Endothelial cell of umbilical vein (primary cell): ENCODE measurements at regions not wholly inside any gene's neighbourhood (a gene's known extent, or its start where the extent isn't known, plus 50 kb on each side); places are given as distances from the start of the nearest gene placed in this dataset.

Experiments used
- BruUV-seq: library from RNA; stranded (reverse); fragments of 400-500 nt; replicated peaks from 2 replicates; lab custom pipeline; 2021; lab: Mats Ljungman, UMichigan
- CTCF ChIA-PET: fragments of 300-600, 350-600 bp; sonication (Branson Sonifier 250); formaldehyde crosslinking; loops from one replicate; lab custom pipeline; 2021; ENCODE audit warnings: antibody characterized with exemption, inconsistent platforms; lab: Charles Lee
- POLR2A ChIA-PET: fragments of 300-600, 350-600 bp; sonication (Branson Sonifier 250); formaldehyde crosslinking; loops from one replicate; lab custom pipeline; 2021; ENCODE audit warnings: antibody characterized with exemption, inconsistent platforms; lab: Charles Lee
- DNase-seq: peaks from one replicate; pipeline ENCODE4 v3.0.0-alpha.2; 2011; ENCODE audit warnings: low read depth, low spot score
- FAIRE-seq: peaks from 2 replicates; lab custom pipeline; 2011; peaks lifted over from hg19 to GRCh38; lab: Jason Lieb, UNC
- H2AFZ ChIP-seq: 2 replicates; pipeline ENCODE4 v1.6.0; 2012; ENCODE audit warnings: low read depth, low read length, control low read depth, inconsistent platforms
- H3K27ac ChIP-seq: 2 replicates; pipeline ENCODE4 v1.5.1; 2011; ENCODE audit warnings: low read depth, mild to moderate bottlenecking, control low read depth, low read length, moderate library complexity; ENCODE audit not compliant: insufficient read depth
- H3K27me3 ChIP-seq, 2 experiments: 2 replicates each; pipeline versions ENCODE4 v1.6.0 to v1.6.1; 2011; ENCODE audit warnings: low read length in 2 of 2, mixed read lengths in 1 of 2; ENCODE audit not compliant: control insufficient read depth in 2 of 2, insufficient read depth in 2 of 2
- H3K36me3 ChIP-seq, 2 experiments: 2 replicates in 1 of 2; 3 replicates in 1 of 2; pipeline ENCODE4 v1.5.1; 2011; ENCODE audit warnings: low read length in 2 of 2, mild to moderate bottlenecking in 1 of 2, moderate library complexity in 1 of 2; ENCODE audit not compliant: control insufficient read depth in 2 of 2, insufficient read depth in 2 of 2; ENCODE audit errors: extremely low read depth in 1 of 2
- H3K4me1 ChIP-seq: 3 replicates; pipeline ENCODE4 v1.5.1; 2011; ENCODE audit warnings: mild to moderate bottlenecking, low read length; ENCODE audit not compliant: control insufficient read depth, insufficient read depth; ENCODE audit errors: extremely low read depth
- H3K4me2 ChIP-seq: 2 replicates; pipeline ENCODE4 v1.6.1; 2011; ENCODE audit warnings: low read length, control low read depth, mixed read lengths; ENCODE audit not compliant: insufficient read depth
- H3K4me3 ChIP-seq, 3 experiments: fragments of 200-600 bp in 1 of 3; sonication (generic), shearing (Covaris generic) in 1 of 3; replicated peaks in 1 of 3; 2 replicates each; pipeline ENCODE4 v1.5.1; 2011 to 2016; ENCODE audit warnings: control low read depth in 3 of 3, low read length in 3 of 3, mild to moderate bottlenecking in 2 of 3, inconsistent platforms in 1 of 3, low read depth in 1 of 3, moderate library complexity in 1 of 3; ENCODE audit not compliant: insufficient read depth in 1 of 3
- H3K79me2 ChIP-seq: 2 replicates; pipeline ENCODE4 v1.6.0; 2012; ENCODE audit warnings: low read length, inconsistent platforms; ENCODE audit not compliant: control insufficient read depth, insufficient read depth
- H3K9ac ChIP-seq: replicated peaks from 2 replicates; pipeline ENCODE3; 2011; ENCODE audit warnings: low read length, control low read depth; ENCODE audit not compliant: insufficient read depth; ENCODE audit errors: extremely low read depth
- H3K9me1 ChIP-seq: replicated peaks from 3 replicates; pipeline ENCODE4 v1.6.0; 2011; ENCODE audit warnings: mild to moderate bottlenecking, low read length; ENCODE audit not compliant: control insufficient read depth, insufficient read depth; ENCODE audit errors: extremely low read depth
- H3K9me3 ChIP-seq: replicated peaks from 2 replicates; pipeline ENCODE4 v1.5.1; 2012; ENCODE audit warnings: low read length, inconsistent platforms; ENCODE audit not compliant: control insufficient read depth, insufficient read depth
- H4K20me1 ChIP-seq: replicated peaks from 2 replicates; pipeline ENCODE3; 2011; ENCODE audit warnings: mild to moderate bottlenecking, low read length; ENCODE audit not compliant: control insufficient read depth, insufficient read depth; ENCODE audit errors: extremely low read depth
- CTCF ChIP-seq, 2 donors: IDR thresholded peaks; 1 replicate in 1 of 2; 2 replicates in 1 of 2; pipeline ENCODE4 v1.5.1; 2011; ENCODE audit warnings: low read length in 2 of 2, mild to moderate bottlenecking in 2 of 2, moderate library complexity in 2 of 2, control low read depth in 1 of 2, inconsistent platforms in 1 of 2, low read depth in 1 of 2; ENCODE audit not compliant: insufficient read depth in 1 of 2; ENCODE audit errors: extremely low read depth in 1 of 2
- EZH2 ChIP-seq: IDR thresholded peaks from 2 replicates; pipeline ENCODE4 v1.6.1; 2012; ENCODE audit warnings: borderline replicate concordance, low read depth, mild to moderate bottlenecking, moderate library complexity, low read length, inconsistent platforms; ENCODE audit not compliant: severe bottlenecking
- FOS ChIP-seq: IDR thresholded peaks from 2 replicates; pipeline ENCODE4 v1.6.1; 2011; ENCODE audit warnings: mild to moderate bottlenecking, low read length, moderate library complexity, borderline replicate concordance; ENCODE audit not compliant: insufficient read depth
- GATA2 ChIP-seq: IDR thresholded peaks from 2 replicates; pipeline ENCODE4 v1.7.0; 2011; ENCODE audit warnings: low read depth, mild to moderate bottlenecking, moderate library complexity, mixed read lengths, low read length; ENCODE audit not compliant: insufficient read length, insufficient read depth
- JUN ChIP-seq: IDR thresholded peaks from 2 replicates; pipeline ENCODE4 v1.6.1; 2011; ENCODE audit warnings: borderline replicate concordance, low read depth; ENCODE audit not compliant: insufficient read length, insufficient read depth
- MAX ChIP-seq: IDR thresholded peaks from 2 replicates; pipeline ENCODE4 v1.6.1; 2011; ENCODE audit not compliant: insufficient read depth, insufficient read length
- MYC ChIP-seq: IDR thresholded peaks from one replicate; pipeline ENCODE4 v1.6.1; 2011; ENCODE audit warnings: mild to moderate bottlenecking, low read depth, low read length
- POLR2A ChIP-seq: IDR thresholded peaks from 2 replicates; pipeline ENCODE4 v1.6.1; 2012; ENCODE audit warnings: low read depth, mild to moderate bottlenecking, control low read depth, low read length
- POLR2AphosphoS5 ChIP-seq: IDR thresholded peaks from 2 replicates; pipeline ENCODE4 v1.6.1; 2012; ENCODE audit warnings: low read depth, mild to moderate bottlenecking, control low read depth, low read length, moderate library complexity; ENCODE audit not compliant: insufficient read depth
- dilution Hi-C: fragments of 300-500 bp; cut with MboI; formaldehyde crosslinking; loops from one replicate; pipeline ENCODE4 v1.15.0; 2019; ENCODE audit warnings: low sequenced_read_pairs; ENCODE audit not compliant: extremely low pct_ligation_motif_present
- intact Hi-C: fragments of 100-400 bp; cut with micrococcal nuclease; formaldehyde crosslinking; loops from one replicate; pipeline ENCODE4 v1.10.0; 2022

- intact Hi-C loops: no loop called here
- no peak overlapping the region for H2AFZ ChIP-seq
- no peaks in the 10 kb centered on the region for H3K36me3 ChIP-seq
- H3K79me2 ChIP-seq: no peaks in the 10 kb centered on the region
- H3K4me2 ChIP-seq: no peak overlapping the region
- CTCF ChIA-PET: interaction anchor here (1.5 kb wide), 1 partner anchor 11 kb away, joined by 7 read pairs; no protein-coding TSS in a partner anchor
- no TSS peak for BruUV-seq
- H3K27me3 ChIP-seq: no peaks in the 10 kb centered on the region
- H3K9me1 ChIP-seq: no peaks in the 10 kb centered on the region
- no peak overlapping the region for H3K27ac ChIP-seq
- no peak for FAIRE-seq
- dilution Hi-C loops: no loop called here
- TF ChIP-seq CTCF (IDR thresholded peaks at IDR 0.05; ENCODE audit: extremely low read depth in 1 of 2, insufficient read depth in 1 of 2, low read depth in 1 of 2, low read length in 2 of 2) (no peak), MAX (no peak), MYC (no peak), POLR2A (no peak), JUN (no peak), POLR2AphosphoS5 (no peak)
- POLR2A ChIA-PET: no interaction called here
- no peaks in the 10 kb centered on the region for H3K4me1 ChIP-seq
- no peaks in the 10 kb centered on the region for H4K20me1 ChIP-seq
- DNase-seq: no peak
- H3K4me3 ChIP-seq: no peak overlapping the region
- H3K9me3 ChIP-seq: no peaks in the 10 kb centered on the region
- H3K9ac ChIP-seq: no peak overlapping the region
Measured at GRCh38 chr1:184910691-184911091, 63.6 kb downstream of the NIBAN1 start.

GRCh38 chr1:184910005-184910404 is 64.3 kb downstream of the NIBAN1 start:
- H3K4me3 ChIP-seq: no peak overlapping the region
- H3K79me2 ChIP-seq: no peaks in the 10 kb centered on the region
- H3K9me1 ChIP-seq: no peaks in the 10 kb centered on the region
- H2AFZ ChIP-seq: no peak overlapping the region
- no peaks in the 10 kb centered on the region for H3K4me1 ChIP-seq
- dilution Hi-C loops: no loop called here
- no peak overlapping the region for H3K4me2 ChIP-seq
- BruUV-seq: no TSS peak
- intact Hi-C loops: no loop called here
- TF ChIP-seq EZH2 (no peak), CTCF (IDR thresholded peaks at IDR 0.05; ENCODE audit: extremely low read depth in 1 of 2, insufficient read depth in 1 of 2, low read depth in 1 of 2, low read length in 2 of 2) (no peak), POLR2AphosphoS5 (no peak), MYC (no peak), FOS (no peak), JUN (no peak), GATA2 (no peak), MAX (no peak), POLR2A (no peak)
- no peaks in the 10 kb centered on the region for H3K36me3 ChIP-seq
- no peak for FAIRE-seq
- CTCF ChIA-PET: no interaction called here
- no peak overlapping the region for H3K27ac ChIP-seq
- no peak for DNase-seq
- no peak overlapping the region for H3K9ac ChIP-seq
- H3K27me3 ChIP-seq: no peaks in the 10 kb centered on the region
- POLR2A ChIA-PET: no interaction called here
- no peaks in the 10 kb centered on the region for H4K20me1 ChIP-seq
- H3K9me3 ChIP-seq: no peaks in the 10 kb centered on the region
